ENCODE measurements at regions not wholly inside any gene's neighbourhood (a gene's known extent, or its start where the extent isn't known, plus 50 kb on each side); places are given as distances from the start of the nearest gene placed in this dataset.

- DNase-seq = no peak
- no peak overlapping the region for H3K27ac ChIP-seq
- H3K4me1 ChIP-seq = no peaks in the 10 kb centered on the region
- no peaks in the 10 kb centered on the region for H3K27me3 ChIP-seq
- intact Hi-C loops (cut with DNase I; ENCODE audit: low total_unique reads) = no loop called here
- TF ChIP-seq POLR2A (IDR thresholded peaks at IDR 0.05) (no peak), CTCF (IDR thresholded peaks at IDR 0.05) (no peak)
- WGBS, 2 donors = 68 to 72% methylated on average over 3 of the region's 3 CpGs
- no peak overlapping the region for H3K4me3 ChIP-seq
- H3K36me3 ChIP-seq (ENCODE audit: low read depth, missing control alignments) = no peaks in the 10 kb centered on the region
- H3K9me3 ChIP-seq = no peaks in the 10 kb centered on the region
Observed at GRCh38 chr14:30290001-30290400, 269.0 kb upstream of the G2E3 start.

GRCh38 chr14:30291216-30291615 is 267.7 kb upstream of the G2E3 start:
- WGBS, 2 donors = 81 to 83% methylated on average over 2 of the region's 2 CpGs
- no peak for TF ChIP-seq POLR2A (IDR thresholded peaks at IDR 0.05)
- no peak for TF ChIP-seq CTCF (IDR thresholded peaks at IDR 0.05)
- intact Hi-C loops (cut with DNase I; ENCODE audit: low total_unique reads) = no loop called here
- H3K4me1 ChIP-seq = no peaks in the 10 kb centered on the region
- no peak overlapping the region for H3K4me3 ChIP-seq
- no peaks in the 10 kb centered on the region for H3K9me3 ChIP-seq
- no peak for DNase-seq
- H3K36me3 ChIP-seq (ENCODE audit: low read depth, missing control alignments) = no peaks in the 10 kb centered on the region
- H3K27ac ChIP-seq = no peak overlapping the region
- H3K27me3 ChIP-seq = no peaks in the 10 kb centered on the region

- no peak overlapping the region for H3K27ac ChIP-seq
- no peak for TF ChIP-seq POLR2A (IDR thresholded peaks at IDR 0.05)
- no peak for TF ChIP-seq CTCF (IDR thresholded peaks at IDR 0.05)
- no peaks in the 10 kb centered on the region for H3K36me3 ChIP-seq (ENCODE audit: low read depth, missing control alignments)
- no peak for DNase-seq
- H3K27me3 ChIP-seq = no peaks in the 10 kb centered on the region
- no peaks in the 10 kb centered on the region for H3K4me1 ChIP-seq
- 60 to 70% methylated on average over 3 of the region's 3 CpGs for WGBS, 2 donors
- intact Hi-C loops (cut with DNase I; ENCODE audit: low total_unique reads) = no loop called here
- no peaks in the 10 kb centered on the region for H3K9me3 ChIP-seq
- no peak overlapping the region for H3K4me3 ChIP-seq
Observed at GRCh38 chr14:30292541-30292940, 266.4 kb upstream of the G2E3 start.

- Histone ChIP-seq H3K4me3 (no peak overlapping the region), H3K27ac (no peak overlapping the region), H3K9me3 (no peaks in the 10 kb centered on the region), H3K36me3 (ENCODE audit: low read depth, missing control alignments) (no peaks in the 10 kb centered on the region), H3K4me1 (no peaks in the 10 kb centered on the region), H3K27me3 (no peaks in the 10 kb centered on the region)
- DNase-seq = no peak
- intact Hi-C loops (cut with DNase I; ENCODE audit: low total_unique reads) = no loop called here
- TF ChIP-seq POLR2A (IDR thresholded peaks at IDR 0.05) (no peak), CTCF (IDR thresholded peaks at IDR 0.05) (no peak)
Observed at GRCh38 chr14:30295980-30296379, 263.0 kb upstream of the G2E3 start.

GRCh38 chr14:30296931-30297405 is 262.0 kb upstream of the G2E3 start:
- Histone ChIP-seq H3K27me3 (no peaks in the 10 kb centered on the region), H3K4me3 (peak overlapping the region; percentile 12 to 27), H3K9me3 (no peaks in the 10 kb centered on the region), H3K4me1 (no peaks in the 10 kb centered on the region), H3K27ac (no peak overlapping the region), H3K36me3 (ENCODE audit: low read depth, missing control alignments) (no peaks in the 10 kb centered on the region)
- 56 to 65% methylated on average over 10 to 11 of the region's 11 CpGs for WGBS, 2 donors
- DNase-seq = peak; percentile 51
- TF ChIP-seq CTCF (IDR thresholded peaks at IDR 0.05) = no peak
- no peak for TF ChIP-seq POLR2A (IDR thresholded peaks at IDR 0.05)
- intact Hi-C loops (cut with DNase I; ENCODE audit: low total_unique reads) = no loop called here
